KBM-7 (cell line): ENCODE measurements at regions not wholly inside any gene's neighbourhood (a gene's known extent, or its start where the extent isn't known, plus 50 kb on each side); places are given as distances from the start of the nearest gene placed in this dataset.

Experiments used
- DNase-seq: peaks from one replicate; pipeline ENCODE4 v3.0.0-alpha.2; 2015
- in situ Hi-C: fragments of 300-500 bp; cut with MboI; formaldehyde crosslinking; loops from 2 replicates; pipeline ENCODE4 v1.14.3; 2020; ENCODE audit warnings: low sequenced_read_pairs, low pct_unique_long_range_greater_than_20kb, mixed read lengths

DNA sequence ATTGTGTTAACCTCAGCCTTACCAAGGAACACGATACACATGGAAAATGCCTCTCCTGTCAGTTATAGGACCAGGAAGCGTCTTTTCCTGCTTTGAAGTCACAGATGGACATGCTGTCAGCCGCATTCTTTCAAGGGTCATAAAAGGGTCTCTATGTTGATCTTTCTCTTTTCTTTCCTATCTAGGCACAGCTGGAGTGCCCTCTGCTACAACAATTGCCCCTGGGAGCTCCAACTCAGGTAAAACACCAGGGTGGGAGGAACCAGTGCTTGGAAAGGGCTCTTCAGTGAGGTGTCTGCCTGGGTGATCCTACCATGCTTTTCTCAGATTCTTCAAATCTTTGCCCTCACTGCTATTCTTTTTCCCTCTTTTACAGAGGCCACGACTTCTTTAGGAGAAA is 157.4 kb upstream of the CNTN1 start:
- DNase-seq = no peak
- in situ Hi-C loops = no loop called here

DNA sequence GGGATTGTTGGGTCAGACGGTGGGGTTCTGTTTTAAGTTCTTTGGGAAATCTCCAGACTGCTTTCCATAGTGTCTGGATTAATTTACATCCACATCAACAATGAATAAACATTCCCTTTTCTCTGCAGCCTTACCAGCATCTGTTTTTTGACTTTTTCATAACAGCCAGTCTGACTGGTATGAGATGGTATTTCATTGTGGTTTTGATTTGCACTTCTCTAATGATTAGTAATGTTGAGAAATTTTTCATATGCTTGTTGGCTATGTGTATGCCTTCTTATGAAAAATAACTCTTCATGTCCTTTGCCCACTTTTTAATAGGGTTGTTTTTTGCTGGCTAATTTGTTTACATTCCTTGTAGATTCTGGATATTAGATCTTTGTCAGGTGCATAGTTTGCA is 140.8 kb upstream of the CNTN1 start:
- no peak for DNase-seq
- in situ Hi-C loops = no loop called here

DNA sequence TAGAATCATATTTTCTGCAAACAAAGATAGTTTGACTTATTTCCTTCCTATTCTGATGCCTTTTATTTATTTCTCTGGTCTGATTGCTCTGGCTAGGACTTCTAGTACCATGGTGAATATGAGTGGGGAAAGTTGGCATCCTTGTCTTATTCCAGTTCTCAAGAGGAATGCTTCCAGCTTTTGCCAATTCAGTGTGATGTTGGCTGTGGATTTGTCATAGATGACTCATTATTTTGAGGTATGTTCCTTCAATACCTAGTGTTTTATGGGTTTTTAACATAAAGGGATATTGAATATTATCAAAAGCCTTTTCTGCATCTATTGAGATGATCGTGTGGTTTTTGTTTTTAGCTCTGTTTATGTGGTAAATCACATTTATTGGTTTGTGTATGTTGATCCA is 139.4 kb upstream of the CNTN1 start:
- in situ Hi-C loops = no loop called here
- no peak for DNase-seq

DNA sequence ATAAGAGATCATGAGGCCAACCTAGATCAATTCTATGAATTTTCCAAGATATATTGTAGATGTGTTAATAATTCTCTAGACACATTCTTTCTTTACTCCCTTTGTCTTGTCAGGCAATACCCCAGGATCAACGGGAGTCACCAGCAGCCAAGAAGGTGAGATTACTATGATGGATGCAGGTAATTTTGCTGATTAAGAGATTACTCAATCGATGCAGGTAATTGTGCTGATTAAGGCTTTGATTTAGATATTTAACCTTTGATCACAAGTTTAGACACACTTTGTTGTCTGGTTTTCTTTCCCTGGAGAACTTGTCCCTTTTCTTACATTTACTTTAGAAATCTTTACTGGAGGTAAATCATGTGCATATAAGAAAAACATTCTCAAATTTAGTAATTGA is 134.3 kb upstream of the CNTN1 start:
- in situ Hi-C loops = no loop called here
- no peak for DNase-seq

DNA sequence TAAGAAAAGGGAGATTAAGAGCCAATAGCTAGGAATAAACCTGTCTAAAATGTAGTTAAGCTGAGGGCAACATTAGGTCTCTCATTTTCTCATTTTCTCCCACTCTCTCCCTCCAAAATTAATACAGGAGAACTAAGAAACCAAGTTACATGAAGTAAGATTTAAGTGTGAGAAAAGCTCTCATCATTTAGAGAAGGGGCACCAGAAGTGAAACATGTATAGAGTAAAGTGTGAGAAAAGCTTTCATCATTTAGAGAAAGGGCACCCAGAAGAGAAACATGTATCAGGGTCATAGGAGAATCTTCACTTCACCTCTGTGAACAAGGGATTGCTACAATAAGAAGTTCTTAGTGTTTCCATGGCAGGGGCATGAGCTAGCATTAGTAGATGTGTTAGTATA is 132.4 kb upstream of the CNTN1 start:
- DNase-seq = no peak
- in situ Hi-C loops = no loop called here

DNA sequence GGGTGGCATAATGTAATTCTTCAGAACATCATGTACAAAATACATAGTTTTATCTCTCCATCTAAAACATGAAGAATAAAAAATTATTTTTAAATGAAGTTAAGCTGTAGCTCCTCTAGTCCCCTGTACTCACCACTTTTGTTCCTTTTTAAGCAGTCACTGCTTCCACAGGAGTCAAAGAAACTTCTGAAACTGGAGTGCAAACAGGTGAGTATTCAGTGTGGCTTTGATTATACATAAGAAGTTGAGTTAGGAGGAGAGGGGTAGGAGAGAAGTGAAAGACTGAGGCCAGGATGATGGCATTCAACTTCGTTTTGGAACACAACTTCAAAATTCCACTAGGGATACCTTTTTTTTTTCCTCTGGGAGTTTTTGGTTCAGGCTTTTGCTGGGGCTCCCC is 131.4 kb upstream of the CNTN1 start:
- DNase-seq = no peak
- in situ Hi-C loops = no loop called here

DNA sequence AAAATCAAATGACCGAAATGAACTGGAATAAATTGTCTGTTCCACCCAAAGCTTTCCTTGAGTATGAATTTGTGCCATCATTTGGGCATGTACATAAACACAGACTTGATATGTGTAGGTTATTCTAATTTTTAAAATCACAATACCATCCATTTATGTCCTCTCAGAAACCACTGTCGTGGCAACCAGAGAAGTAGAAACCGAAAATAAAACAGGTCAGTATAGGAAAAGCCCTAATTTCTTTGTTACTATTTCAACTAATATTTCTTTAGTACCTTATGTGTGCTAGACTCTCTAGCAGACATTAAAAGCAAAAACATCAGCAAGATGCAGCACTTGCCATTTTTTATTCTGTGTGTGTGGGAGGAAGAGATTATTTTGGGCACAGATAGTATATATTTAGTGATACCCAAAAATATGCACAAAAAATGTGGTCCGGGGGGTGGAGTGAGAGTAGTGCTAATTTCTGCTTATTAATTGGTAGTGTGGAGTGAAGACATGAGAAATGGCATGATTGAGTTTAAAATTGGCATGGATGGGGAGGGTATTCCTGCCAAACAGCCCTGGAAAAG is 130.8 kb upstream of the CNTN1 start:
- no peak for DNase-seq
- in situ Hi-C loops = no loop called here

DNA sequence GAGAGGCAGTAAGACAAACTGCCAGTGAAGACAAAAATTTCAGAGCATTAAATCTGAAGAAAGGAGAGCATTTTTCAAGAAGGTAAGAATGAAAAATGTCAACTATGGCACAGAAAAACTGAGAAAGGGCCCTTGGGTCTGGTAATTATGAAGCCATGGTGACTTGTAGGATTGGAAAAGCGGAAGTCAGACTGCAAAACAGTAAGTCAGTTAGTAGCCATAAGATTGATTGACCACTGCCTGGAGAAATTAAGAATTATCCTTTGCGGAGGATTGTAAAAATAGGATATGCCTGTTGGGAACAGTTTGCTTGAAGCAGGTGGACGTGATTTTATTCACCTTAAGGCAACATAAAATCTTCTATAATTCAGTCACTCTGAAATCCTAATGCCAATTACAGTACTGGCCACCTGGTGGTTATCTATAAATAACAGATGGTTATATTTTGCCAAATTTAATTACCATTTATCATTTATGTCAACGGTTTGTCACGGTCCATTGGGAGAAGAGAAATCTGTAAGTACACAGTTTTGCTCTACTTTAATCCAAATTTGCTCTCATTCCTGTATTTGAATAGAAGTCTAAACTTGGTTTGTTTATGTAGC is 127.1 kb upstream of the CNTN1 start:
- in situ Hi-C loops = no loop called here
- no peak for DNase-seq

DNA sequence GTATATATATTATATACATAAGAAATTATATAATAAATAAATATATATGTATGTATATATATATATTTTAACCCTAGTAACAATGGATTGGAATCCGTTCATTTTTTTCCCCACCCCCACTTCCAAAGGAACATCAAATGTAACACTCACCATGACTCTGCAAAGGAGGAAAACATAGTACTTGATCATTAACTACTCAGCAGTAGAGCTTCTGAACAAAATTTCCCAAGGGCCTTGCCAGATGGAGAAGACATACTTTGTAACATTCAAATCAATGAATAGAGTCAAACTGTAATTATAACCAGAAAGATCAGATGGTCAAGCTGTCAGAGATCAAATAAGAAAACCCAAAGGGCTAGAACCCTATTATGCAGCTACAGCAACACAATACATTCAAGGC is 126.0 kb upstream of the CNTN1 start:
- DNase-seq = no peak
- in situ Hi-C loops = no loop called here

DNA sequence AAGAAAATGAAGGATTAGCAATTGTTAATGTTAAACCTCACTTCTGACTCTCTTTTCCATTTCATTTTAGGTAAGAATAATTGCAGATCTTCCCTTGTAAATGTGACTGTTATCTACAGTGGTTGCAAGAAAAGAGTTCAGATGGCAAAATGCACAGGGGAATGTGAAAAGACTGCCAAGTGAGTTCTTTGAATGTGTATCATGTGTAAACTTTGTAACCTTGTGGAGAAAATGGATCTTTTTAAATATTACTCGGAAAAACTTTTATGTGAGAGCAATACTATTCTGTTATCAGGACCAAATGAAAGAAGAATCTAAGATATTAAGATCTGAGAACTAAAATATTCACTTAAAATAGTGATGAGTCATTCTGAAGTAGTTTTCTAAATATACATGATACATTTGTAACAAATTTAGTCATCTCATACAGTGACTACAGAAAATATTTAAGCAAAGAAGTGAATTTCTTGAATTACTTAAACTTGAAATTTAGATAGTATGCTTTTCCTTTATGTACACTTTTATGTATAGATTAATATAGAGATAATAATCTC is 122.5 kb upstream of the CNTN1 start:
- no peak for DNase-seq
- in situ Hi-C loops = no loop called here

DNA sequence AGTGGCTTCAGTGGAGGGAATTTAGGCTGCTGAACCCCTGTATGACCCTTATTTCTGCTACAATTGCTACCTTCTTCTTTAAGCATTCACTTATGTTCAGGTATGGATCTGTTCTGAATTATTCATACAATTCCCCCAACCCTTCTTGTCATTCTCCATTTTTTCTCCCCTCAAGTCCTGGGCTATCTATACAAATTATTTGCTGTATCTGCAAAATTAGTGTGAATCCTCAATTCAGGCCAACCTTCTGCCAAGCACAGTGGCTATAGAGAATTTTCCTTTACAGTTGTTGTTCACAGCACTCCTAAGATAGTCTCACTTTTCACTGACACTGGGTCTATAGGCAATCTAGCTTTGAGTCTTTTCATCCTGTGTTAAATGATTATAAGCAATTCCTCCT is 119.2 kb upstream of the CNTN1 start:
- in situ Hi-C loops = no loop called here
- no peak for DNase-seq

DNA sequence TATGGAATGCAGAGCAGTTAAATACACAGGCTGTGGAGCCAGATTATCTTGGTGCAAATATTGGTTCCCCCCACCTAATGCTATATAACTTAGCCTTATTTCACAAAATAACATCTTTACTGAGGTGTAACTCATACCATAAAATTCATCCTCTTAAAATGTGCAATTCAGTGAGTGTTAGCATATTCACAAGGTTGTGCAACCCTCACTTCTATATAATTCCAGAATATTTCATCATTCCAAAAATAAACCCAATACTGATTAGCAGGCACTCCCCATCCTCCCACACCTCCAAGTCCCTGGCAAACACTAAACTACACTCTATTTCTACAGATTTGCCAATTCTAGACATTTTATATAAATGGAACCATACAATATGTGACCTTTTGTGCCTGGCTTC is 116.3 kb upstream of the CNTN1 start:
- in situ Hi-C loops = no loop called here
- no peak for DNase-seq

DNA sequence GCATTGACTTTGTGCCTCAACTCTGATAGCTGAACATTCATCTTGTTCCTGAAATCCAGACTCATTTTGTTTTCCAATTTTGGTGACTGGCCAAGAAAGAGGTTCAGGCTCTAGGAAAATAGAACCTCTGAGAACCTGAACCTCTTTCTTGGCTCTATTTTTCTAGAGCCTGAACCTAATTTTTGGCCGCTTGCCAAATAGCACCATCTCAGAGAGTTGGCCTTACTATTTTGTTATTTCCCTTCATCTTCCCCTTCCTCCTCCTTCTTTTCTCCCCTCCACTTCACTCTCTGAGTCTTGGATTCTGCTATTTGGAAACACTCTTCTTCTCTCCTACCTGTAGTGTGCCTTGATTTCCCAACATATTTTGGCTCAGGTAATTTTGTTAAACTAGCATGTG is 114.4 kb upstream of the CNTN1 start:
- in situ Hi-C loops = no loop called here

DNA sequence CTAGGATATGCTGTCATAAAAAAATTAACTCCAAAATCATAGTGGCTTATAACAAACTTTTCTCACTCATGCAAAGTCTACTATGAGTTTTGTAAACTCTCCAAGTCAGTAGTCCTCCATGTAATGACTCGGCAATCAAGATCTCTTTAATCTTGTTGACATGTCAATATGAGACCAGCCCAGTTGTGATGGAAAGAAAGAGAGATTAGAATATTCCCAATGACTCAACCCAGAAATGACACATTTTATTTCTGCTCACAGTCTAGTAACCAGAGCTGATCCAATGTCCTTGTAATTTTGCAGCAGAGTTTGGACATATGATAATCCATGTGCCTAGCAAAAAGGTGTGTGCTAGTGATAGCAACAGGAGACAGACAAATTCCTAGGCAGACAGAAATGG is 112.6 kb upstream of the CNTN1 start:
- in situ Hi-C loops = no loop called here
- no peak for DNase-seq

More for the DNA sequence above, 114.4 kb upstream of the CNTN1 start:
- no peak for DNase-seq

DNA sequence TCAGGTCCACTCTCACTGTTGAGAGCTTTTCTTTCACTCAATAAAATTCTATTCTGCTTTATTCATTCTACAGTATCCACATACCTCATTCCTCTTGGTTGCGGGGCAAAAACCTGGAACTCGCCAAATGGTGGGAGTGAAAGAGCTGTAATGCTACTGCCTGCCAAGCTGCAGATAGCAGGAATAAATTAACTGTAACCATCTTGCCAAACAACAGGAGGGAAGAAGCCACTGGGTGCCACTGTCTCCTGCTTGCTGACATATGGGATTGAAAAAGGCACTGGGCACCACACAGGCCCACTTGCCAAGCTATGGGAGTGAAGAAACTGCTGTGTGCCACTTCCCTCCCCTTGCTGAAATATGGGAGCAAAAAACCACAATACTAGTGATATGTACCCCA is 111.9 kb upstream of the CNTN1 start:
- in situ Hi-C loops = no loop called here
- no peak for DNase-seq

DNA sequence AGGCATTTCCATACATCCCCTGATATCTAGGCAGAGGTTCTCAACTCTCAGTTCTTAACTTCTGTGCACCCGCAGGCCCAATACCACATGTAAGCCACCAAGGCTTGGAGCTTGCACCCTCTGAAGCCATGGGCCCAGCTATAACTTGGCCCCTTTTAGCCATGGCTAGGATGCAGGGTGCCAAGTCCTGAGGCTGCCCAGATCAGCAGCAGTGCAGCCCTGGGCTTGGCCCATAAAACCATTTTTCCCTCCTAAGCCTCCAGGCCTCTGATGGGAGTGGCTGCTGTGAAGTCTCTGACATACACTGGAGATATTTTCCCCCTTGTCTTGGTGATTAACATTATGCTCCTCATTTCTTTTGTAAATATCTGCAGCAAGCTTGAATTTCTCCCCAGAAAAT is 110.3 kb upstream of the CNTN1 start:
- no peak for DNase-seq
- in situ Hi-C loops = no loop called here

DNA sequence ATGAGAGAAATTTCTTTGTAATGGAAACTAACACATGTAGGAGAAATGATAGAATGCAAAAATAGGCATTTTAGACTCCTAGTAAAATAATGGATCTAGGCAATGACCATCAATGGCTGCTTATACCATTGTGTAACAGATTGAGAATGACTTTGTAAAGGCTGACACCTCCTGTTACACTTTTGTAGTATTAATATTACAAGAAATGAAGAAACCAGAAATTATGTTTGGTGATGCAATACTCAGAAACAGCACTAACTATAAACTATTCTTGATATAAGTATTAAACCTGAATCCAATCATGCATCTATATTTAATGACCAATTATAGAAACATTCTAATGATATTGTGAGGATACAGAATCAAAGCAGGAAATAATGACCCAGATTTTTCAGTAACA is 108.5 kb upstream of the CNTN1 start:
- in situ Hi-C loops = no loop called here
- no peak for DNase-seq

DNA sequence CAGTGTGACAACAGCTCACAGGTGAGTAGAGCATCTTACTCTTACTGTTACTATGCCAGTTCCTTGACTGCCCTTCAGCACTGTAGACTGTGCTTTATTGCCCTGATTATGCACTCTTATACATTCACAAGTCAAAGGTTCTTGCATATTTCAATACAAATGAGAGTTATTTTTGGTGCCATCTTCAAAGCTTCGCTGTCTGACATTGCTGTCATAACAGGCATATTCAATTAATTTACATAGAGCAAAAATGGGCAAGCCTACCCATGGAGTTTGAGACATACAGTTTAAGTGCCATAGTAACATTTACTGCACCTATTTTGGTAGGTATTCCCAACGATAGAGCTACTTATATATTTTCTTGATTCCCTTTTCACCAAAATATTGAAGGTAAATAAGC is 107.5 kb upstream of the CNTN1 start:
- no peak for DNase-seq
- in situ Hi-C loops = no loop called here

DNA sequence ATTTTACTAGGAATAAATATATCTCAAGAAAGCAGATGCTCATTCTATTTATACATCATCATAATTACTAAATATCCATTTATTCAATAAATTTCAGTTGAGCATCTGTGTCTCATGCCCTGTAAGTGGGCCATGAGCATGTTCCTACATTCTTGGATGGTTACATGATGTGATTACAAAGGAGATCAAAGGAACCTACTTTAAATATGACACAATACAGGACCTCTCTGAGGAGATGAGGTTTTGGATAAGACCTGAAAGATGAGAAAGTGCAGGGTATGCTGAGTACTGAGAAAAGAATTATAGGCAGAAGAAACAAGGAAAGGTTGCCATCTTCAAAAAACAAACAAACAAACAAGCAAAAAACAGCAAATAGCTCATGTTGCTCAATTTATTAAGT is 105.4 kb upstream of the CNTN1 start:
- DNase-seq = no peak
- in situ Hi-C loops = no loop called here

DNA sequence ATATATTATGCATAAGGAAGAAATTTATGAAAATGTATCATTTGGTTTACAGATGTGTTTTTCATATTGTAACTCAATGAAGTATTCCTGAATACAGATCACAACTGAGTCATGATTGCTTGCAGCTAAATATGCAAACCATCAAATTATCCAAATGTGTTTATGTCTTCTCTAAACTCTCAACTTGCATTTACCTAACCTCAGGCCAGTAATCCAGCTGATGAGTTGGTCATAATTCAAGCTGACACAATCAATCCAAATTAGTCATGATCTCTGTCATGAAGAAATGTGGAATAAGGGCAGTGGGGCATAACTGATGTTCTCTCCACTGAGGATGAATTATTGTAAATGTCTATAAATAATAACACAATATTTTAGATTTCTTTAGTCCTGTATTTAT is 104.8 kb upstream of the CNTN1 start:
- in situ Hi-C loops = no loop called here
- no peak for DNase-seq

DNA sequence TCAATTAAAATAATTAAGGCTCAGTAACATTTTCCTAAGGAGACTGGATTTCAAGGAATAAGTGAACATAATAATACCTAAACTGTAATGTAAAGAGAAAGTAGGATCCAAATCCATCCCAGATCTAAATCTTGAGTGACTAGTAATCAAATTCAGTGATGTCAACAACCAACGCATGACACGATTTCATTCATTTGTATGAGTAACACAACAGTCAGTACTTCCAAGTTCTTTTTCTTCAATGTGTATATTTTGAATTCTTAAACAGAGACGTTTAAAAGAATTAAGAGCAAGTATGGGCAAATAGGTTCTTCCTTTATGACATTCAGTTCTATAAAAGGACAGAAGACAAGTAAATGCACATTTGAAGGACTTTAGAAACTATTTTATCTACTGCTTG is 104.3 kb upstream of the CNTN1 start:
- in situ Hi-C loops = no loop called here
- no peak for DNase-seq
